Parathyroid adenoma (tissue), 2 donors: ENCODE measurements at regions not wholly inside any gene's neighbourhood (a gene's known extent, or its start where the extent isn't known, plus 50 kb on each side); places are given as distances from the start of the nearest gene placed in this dataset.

Experiments used
- H2AFZ ChIP-seq: fragments of 300-600 bp; sonication (generic); one replicate; pipeline ENCODE4 v1.7.0; 2017; ENCODE audit warnings: antibody characterized with exemption, mild to moderate bottlenecking
- H3K27ac ChIP-seq: fragments of 300-600 bp; sonication (generic); one replicate; pipeline ENCODE4 v1.7.0; 2017
- H3K27me3 ChIP-seq: fragments of 300-600 bp; sonication (generic); one replicate; pipeline ENCODE4 v1.7.0; 2017; ENCODE audit warnings: low read length; ENCODE audit not compliant: control insufficient read depth, insufficient read depth
- H3K36me3 ChIP-seq: fragments of 300-600 bp; sonication (generic); one replicate; pipeline ENCODE4 v1.7.0; 2017; ENCODE audit warnings: low read length; ENCODE audit not compliant: control insufficient read depth, insufficient read depth
- H3K4me1 ChIP-seq: fragments of 300-600 bp; sonication (generic); one replicate; pipeline ENCODE4 v1.7.0; 2017; ENCODE audit warnings: control low read depth
- H3K4me2 ChIP-seq: fragments of 300-600 bp; sonication (generic); one replicate; pipeline ENCODE4 v1.7.0; 2017; ENCODE audit warnings: low read length
- H3K4me3 ChIP-seq: fragments of 300-600 bp; sonication (generic); one replicate; pipeline ENCODE4 v1.7.0; 2017; ENCODE audit warnings: low read depth, low read length
- H3K79me2 ChIP-seq: fragments of 300-600 bp; sonication (generic); one replicate; pipeline ENCODE4 v1.7.0; 2017; ENCODE audit warnings: control low read depth
- H3K9ac ChIP-seq: fragments of 300-600 bp; sonication (generic); one replicate; pipeline ENCODE4 v1.7.0; 2017; ENCODE audit warnings: mild to moderate bottlenecking
- H3K9me3 ChIP-seq: fragments of 300-600 bp; sonication (generic); one replicate; pipeline ENCODE4 v1.7.0; 2017; ENCODE audit warnings: low read length; ENCODE audit not compliant: control insufficient read depth
- TF ChIP-seq, protein P1 (sequence below): fragments of 300-600 bp; sonication (generic); IDR thresholded peaks from one replicate; pipeline ENCODE4 v1.7.0; 2017; ENCODE audit warnings: antibody characterized with exemption, mild to moderate bottlenecking
- donor health status: primary hyperparathyroidism.

DNA sequence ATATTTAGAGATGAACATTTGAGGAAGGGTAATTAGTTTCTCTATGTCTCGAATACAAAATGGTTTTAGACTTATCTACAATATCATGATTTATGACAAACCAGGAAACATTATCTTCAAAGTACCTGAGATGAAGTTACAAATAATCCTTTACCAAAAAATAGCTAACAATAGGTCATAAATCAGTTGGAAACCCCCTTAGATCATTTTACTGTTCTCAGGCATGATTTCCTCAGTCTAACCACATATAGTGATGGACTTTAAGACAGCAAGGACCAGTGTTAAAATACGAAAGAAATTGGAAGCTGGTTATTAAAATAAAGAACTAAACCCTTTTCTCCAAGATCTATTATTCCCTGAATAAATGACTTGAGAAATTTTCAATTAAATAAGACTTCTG lies 235.4 kb downstream of the RASSF9 start:
- Histone ChIP-seq H3K79me2 (no peaks in the 10 kb centered on the region), H3K4me1 (no peaks in the 10 kb centered on the region), H3K4me2 (no peak overlapping the region), H3K9me3 (no peaks in the 10 kb centered on the region), H3K27ac (no peak overlapping the region), H3K36me3 (no peaks in the 10 kb centered on the region), H3K9ac (no peak overlapping the region), H3K4me3 (no peak overlapping the region), H3K27me3 (no peaks in the 10 kb centered on the region), H2AFZ (no peak overlapping the region)
- TF ChIP-seq, protein P1, sequence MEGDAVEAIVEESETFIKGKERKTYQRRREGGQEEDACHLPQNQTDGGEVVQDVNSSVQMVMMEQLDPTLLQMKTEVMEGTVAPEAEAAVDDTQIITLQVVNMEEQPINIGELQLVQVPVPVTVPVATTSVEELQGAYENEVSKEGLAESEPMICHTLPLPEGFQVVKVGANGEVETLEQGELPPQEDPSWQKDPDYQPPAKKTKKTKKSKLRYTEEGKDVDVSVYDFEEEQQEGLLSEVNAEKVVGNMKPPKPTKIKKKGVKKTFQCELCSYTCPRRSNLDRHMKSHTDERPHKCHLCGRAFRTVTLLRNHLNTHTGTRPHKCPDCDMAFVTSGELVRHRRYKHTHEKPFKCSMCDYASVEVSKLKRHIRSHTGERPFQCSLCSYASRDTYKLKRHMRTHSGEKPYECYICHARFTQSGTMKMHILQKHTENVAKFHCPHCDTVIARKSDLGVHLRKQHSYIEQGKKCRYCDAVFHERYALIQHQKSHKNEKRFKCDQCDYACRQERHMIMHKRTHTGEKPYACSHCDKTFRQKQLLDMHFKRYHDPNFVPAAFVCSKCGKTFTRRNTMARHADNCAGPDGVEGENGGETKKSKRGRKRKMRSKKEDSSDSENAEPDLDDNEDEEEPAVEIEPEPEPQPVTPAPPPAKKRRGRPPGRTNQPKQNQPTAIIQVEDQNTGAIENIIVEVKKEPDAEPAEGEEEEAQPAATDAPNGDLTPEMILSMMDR, result no peak

DNA sequence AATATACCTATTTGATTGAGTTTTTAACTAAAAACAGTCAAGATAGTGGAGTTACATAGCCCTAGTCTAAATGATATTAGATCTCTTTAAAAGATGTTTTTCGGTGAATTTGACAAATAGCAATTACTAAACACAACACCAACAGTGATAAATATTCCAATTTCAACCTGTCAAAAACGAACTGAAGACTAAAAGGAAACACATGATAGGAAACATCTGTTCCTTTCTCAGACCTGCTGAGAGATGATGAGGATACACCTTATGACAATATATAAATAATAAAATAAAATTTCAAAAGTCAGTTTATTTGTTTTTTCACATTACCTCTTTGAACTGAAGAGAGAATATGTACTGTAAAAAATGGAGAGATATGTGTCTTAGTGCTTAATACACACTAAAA lies 232.7 kb downstream of the RASSF9 start:
- Histone ChIP-seq H3K9ac (no peak overlapping the region), H3K4me3 (no peak overlapping the region), H3K4me1 (no peaks in the 10 kb centered on the region), H3K27me3 (no peaks in the 10 kb centered on the region), H3K79me2 (no peaks in the 10 kb centered on the region), H3K27ac (no peak overlapping the region), H3K9me3 (no peaks in the 10 kb centered on the region), H3K4me2 (no peak overlapping the region), H2AFZ (no peak overlapping the region), H3K36me3 (no peaks in the 10 kb centered on the region)
- TF ChIP-seq, protein P1, result no peak

DNA sequence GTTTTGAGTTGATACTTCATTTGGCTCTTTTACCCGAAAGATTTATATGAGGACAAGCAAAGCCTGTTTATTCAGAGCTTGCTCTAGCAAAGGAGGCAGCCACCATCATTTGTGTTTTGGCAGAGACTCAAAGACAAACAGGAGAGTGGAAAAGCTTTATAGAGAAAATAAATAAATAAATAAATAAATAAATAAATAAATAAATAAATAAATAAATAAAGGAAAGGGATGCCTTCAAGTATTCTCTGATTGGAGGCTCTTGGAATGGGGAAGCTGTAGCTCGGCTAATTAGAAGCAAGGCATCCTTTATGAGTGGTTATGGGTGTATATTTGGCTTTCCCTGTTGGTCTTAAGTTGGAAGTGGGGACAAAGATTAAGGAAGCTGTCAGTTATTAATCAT lies 229.8 kb downstream of the RASSF9 start:
- Histone ChIP-seq H3K4me3 (no peak overlapping the region), H2AFZ (no peak overlapping the region), H3K9ac (no peak overlapping the region), H3K4me2 (no peak overlapping the region), H3K27ac (no peak overlapping the region), H3K36me3 (no peaks in the 10 kb centered on the region), H3K9me3 (no peaks in the 10 kb centered on the region), H3K27me3 (no peaks in the 10 kb centered on the region), H3K4me1 (no peaks in the 10 kb centered on the region), H3K79me2 (no peaks in the 10 kb centered on the region)
- TF ChIP-seq, protein P1, result no peak

DNA sequence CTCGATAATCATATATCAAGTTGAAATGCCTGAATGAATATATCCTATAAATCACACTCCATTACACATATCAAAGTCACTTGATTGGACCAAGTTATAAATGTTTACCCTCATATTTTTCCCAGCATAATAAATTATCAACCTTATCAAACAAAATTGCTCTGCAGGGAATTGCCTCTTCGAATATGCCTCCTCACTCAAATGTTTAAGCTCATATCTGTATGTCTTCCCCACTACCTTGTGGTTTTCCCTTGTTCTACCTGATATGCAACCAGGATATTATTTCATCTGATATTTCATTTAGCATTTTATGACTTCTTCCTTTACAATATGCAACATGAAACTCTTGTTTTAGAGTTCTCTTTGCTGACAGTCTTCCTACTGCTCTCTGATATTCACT lies 226.4 kb downstream of the RASSF9 start:
- Histone ChIP-seq H3K27ac (no peak overlapping the region), H3K4me3 (no peak overlapping the region), H3K79me2 (no peaks in the 10 kb centered on the region), H3K27me3 (no peaks in the 10 kb centered on the region), H3K9ac (no peak overlapping the region), H3K4me1 (no peaks in the 10 kb centered on the region), H2AFZ (no peak overlapping the region), H3K9me3 (no peaks in the 10 kb centered on the region), H3K36me3 (no peaks in the 10 kb centered on the region), H3K4me2 (no peak overlapping the region)
- TF ChIP-seq, protein P1, result no peak

DNA sequence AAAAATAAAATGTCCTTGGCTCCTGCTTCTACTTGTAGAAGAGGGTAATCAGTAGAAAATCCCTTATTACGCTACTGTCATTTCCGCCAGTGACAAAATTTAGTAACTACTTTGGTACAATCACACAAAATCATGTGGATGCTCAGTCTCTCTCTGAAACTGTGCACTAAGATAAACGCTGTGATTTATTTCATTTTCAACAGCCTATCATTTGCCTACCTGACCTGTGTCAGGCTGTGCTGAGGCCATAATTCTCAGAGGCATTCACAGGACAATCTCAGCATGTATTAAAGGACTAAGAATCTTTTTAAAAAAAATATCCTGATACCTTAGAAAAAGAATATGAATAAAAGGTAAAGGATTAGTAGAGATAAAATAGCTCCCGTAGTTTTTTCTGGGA lies 226.0 kb downstream of the RASSF9 start:
- Histone ChIP-seq H3K4me2 (no peak overlapping the region), H3K27me3 (no peaks in the 10 kb centered on the region), H3K4me1 (no peaks in the 10 kb centered on the region), H3K4me3 (no peak overlapping the region), H3K9ac (no peak overlapping the region), H3K36me3 (no peaks in the 10 kb centered on the region), H2AFZ (no peak overlapping the region), H3K27ac (no peak overlapping the region), H3K9me3 (no peaks in the 10 kb centered on the region), H3K79me2 (no peaks in the 10 kb centered on the region)
- TF ChIP-seq, protein P1, result no peak
